Panc1 (cell line): ENCODE measurements at regions not wholly inside any gene's neighbourhood (a gene's known extent, or its start where the extent isn't known, plus 50 kb on each side); places are given as distances from the start of the nearest gene placed in this dataset.

ENCODE experiments used
- ATAC-seq: fragments of 200-7000 bp; cut with Tn5 transposase; 2 replicates; pipeline ENCODE4 v1.9.1; 2020; ENCODE audit warnings: mild to moderate bottlenecking, moderate library complexity
- BruUV-seq: library from RNA; stranded (reverse); fragments of 400-500 nt; replicated peaks from 2 replicates; lab custom pipeline; 2021; lab: Mats Ljungman, UMichigan
- CTCF ChIA-PET: fragments of 300-600 bp; sonication (Branson Sonifier 250); formaldehyde crosslinking; loops from one replicate; lab custom pipeline; 2022; ENCODE audit warnings: antibody characterized with exemption; lab: Charles Lee
- POLR2A ChIA-PET: fragments of 300-600 bp; sonication (Branson Sonifier 250); formaldehyde crosslinking; loops from one replicate; lab custom pipeline; 2022; ENCODE audit warnings: antibody characterized with exemption; lab: Charles Lee
- DNase-seq: peaks from one replicate; pipeline ENCODE4 v3.0.0-alpha.2; 2010; ENCODE audit warnings: low read depth, low spot score
- H3K27ac ChIP-seq: 2 replicates; pipeline ENCODE4 v1.5.1; 2011; ENCODE audit warnings: mild to moderate bottlenecking, low read length, inconsistent platforms
- H3K27me3 ChIP-seq: fragments of 200-500 bp; sonication (Bioruptor generic); 2 replicates; pipeline ENCODE4 v1.6.0; 2014; ENCODE audit warnings: low read length, inconsistent platforms; ENCODE audit not compliant: control insufficient read depth, insufficient read depth
- H3K36me3 ChIP-seq: fragments of 200-500 bp; sonication (Bioruptor generic); 2 replicates; pipeline ENCODE4 v1.5.1; 2014; ENCODE audit warnings: inconsistent platforms, mild to moderate bottlenecking, low read length, moderate library complexity; ENCODE audit not compliant: control insufficient read depth, insufficient read depth
- H3K4me1 ChIP-seq: 2 replicates; pipeline ENCODE4 v1.5.1; 2011; ENCODE audit warnings: inconsistent platforms, mild to moderate bottlenecking, low read length, moderate library complexity; ENCODE audit not compliant: control insufficient read depth, insufficient read depth
- H3K4me3 ChIP-seq, 2 experiments: 2 replicates each; pipeline ENCODE4 v1.5.1; 2011 to 2012; ENCODE audit warnings: low read depth in 2 of 2, low read length in 2 of 2, mild to moderate bottlenecking in 2 of 2, inconsistent platforms in 1 of 2, moderate library complexity in 1 of 2
- H3K9me3 ChIP-seq: fragments of 200-500 bp; sonication (Bioruptor generic); 2 replicates; pipeline ENCODE4 v1.5.1; 2014; ENCODE audit warnings: low read depth, mild to moderate bottlenecking, inconsistent platforms, low read length, moderate library complexity; ENCODE audit not compliant: control insufficient read depth, insufficient read depth
- CTCF ChIP-seq: fragments of 450-650 bp; IDR thresholded peaks from 2 replicates; pipeline ENCODE4 v1.5.1; 2017; ENCODE audit warnings: mild to moderate bottlenecking
- POLR2AphosphoS5 ChIP-seq: IDR thresholded peaks from 2 replicates; pipeline ENCODE4 v1.6.1; 2012; ENCODE audit warnings: mild to moderate bottlenecking, low read depth, low read length, moderate library complexity
- SIN3A ChIP-seq: IDR thresholded peaks from 2 replicates; pipeline ENCODE4 v1.6.1; 2012; ENCODE audit warnings: low read depth, mild to moderate bottlenecking, low read length, moderate library complexity, borderline replicate concordance; ENCODE audit not compliant: insufficient read depth
- TCF7L2 ChIP-seq: IDR thresholded peaks from 2 replicates; pipeline ENCODE4 v1.6.1; 2011; ENCODE audit warnings: mild to moderate bottlenecking, low read depth, low read length, inconsistent platforms
- in situ Hi-C: cut with HindIII; loops from 2 replicates; pipeline ENCODE4 v1.10.0; 2016; ENCODE audit warnings: low sequenced_read_pairs, low pct_unique_long_range_greater_than_20kb
- intact Hi-C: fragments of 100-400 bp; cut with micrococcal nuclease; formaldehyde crosslinking; loops from one replicate; pipeline ENCODE4 v1.10.0; 2022; ENCODE audit not compliant: unreplicated experiment
- TF ChIP-seq, protein P1 (sequence below), 2 experiments: IDR thresholded peaks; 2 replicates each; pipeline ENCODE4 v1.6.1; 2011 to 2012; ENCODE audit warnings: low read depth in 2 of 2, control low read depth in 1 of 2, low read length in 1 of 2, mild to moderate bottlenecking in 1 of 2, moderate library complexity in 1 of 2; ENCODE audit not compliant: insufficient read depth in 1 of 2

DNA sequence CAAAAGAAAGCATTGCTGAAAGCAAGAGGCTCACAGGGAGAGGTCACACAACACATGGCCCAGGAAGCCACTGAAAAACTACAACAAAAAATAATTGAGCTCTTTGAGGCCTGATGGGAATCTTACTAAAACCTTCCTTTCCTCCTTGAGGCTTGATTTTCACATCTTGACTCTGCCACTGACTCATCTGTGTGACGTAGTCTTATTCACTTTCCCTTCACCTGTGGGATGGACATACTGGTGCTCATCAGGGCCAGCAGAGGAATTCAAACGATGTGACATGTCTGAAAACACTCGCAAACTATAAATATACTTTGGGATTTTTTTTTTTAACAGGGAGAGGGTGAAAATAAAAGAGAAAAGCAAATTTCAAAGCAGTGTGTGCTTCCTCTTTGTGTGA, 78.3 kb upstream of the ASIC2 start:
- in situ Hi-C loops (no loop called here), intact Hi-C loops (no loop called here)
- H3K27ac ChIP-seq = no peak overlapping the region
- no peak overlapping the region for H3K4me3 ChIP-seq
- TF ChIP-seq, protein P1, sequence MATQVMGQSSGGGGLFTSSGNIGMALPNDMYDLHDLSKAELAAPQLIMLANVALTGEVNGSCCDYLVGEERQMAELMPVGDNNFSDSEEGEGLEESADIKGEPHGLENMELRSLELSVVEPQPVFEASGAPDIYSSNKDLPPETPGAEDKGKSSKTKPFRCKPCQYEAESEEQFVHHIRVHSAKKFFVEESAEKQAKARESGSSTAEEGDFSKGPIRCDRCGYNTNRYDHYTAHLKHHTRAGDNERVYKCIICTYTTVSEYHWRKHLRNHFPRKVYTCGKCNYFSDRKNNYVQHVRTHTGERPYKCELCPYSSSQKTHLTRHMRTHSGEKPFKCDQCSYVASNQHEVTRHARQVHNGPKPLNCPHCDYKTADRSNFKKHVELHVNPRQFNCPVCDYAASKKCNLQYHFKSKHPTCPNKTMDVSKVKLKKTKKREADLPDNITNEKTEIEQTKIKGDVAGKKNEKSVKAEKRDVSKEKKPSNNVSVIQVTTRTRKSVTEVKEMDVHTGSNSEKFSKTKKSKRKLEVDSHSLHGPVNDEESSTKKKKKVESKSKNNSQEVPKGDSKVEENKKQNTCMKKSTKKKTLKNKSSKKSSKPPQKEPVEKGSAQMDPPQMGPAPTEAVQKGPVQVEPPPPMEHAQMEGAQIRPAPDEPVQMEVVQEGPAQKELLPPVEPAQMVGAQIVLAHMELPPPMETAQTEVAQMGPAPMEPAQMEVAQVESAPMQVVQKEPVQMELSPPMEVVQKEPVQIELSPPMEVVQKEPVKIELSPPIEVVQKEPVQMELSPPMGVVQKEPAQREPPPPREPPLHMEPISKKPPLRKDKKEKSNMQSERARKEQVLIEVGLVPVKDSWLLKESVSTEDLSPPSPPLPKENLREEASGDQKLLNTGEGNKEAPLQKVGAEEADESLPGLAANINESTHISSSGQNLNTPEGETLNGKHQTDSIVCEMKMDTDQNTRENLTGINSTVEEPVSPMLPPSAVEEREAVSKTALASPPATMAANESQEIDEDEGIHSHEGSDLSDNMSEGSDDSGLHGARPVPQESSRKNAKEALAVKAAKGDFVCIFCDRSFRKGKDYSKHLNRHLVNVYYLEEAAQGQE (IDR thresholded peaks at IDR 0.05; ENCODE audit: insufficient read depth in 1 of 2, low read depth in 2 of 2, low read length in 1 of 2) = no peak
- ChIA-PET POLR2A (interaction anchor here (0.7 kb wide), 1 partner anchor 62 kb away, joined by 4 read pairs; no protein-coding TSS in a partner anchor), CTCF (interaction anchor here (0.6 to 0.7 kb wide), 2 partner anchors 26 to 681 kb away, joined by 3 to 5 read pairs; no protein-coding TSS in a partner anchor)
- no peaks in the 10 kb centered on the region for H3K27me3 ChIP-seq
- no peaks in the 10 kb centered on the region for H3K9me3 ChIP-seq
- no peaks in the 10 kb centered on the region for H3K36me3 ChIP-seq
- ATAC-seq (no peak), DNase-seq (no peak)
- no TSS peak for BruUV-seq
- H3K4me1 ChIP-seq = no peaks in the 10 kb centered on the region

- H3K4me1 ChIP-seq = no peaks in the 10 kb centered on the region
- H3K9me3 ChIP-seq = no peaks in the 10 kb centered on the region
- no peaks in the 10 kb centered on the region for H3K36me3 ChIP-seq
- ATAC-seq (no peak), DNase-seq (no peak)
- TF ChIP-seq, protein P1 (IDR thresholded peaks at IDR 0.05; ENCODE audit: insufficient read depth in 1 of 2, low read depth in 2 of 2, low read length in 1 of 2) = no peak
- TF ChIP-seq CTCF (no peak), POLR2AphosphoS5 (no peak), SIN3A (no peak), TCF7L2 (no peak)
- H3K27me3 ChIP-seq = no peaks in the 10 kb centered on the region
- in situ Hi-C loops (no loop called here), intact Hi-C loops (no loop called here)
- H3K27ac ChIP-seq = no peak overlapping the region
- BruUV-seq = no TSS peak
- CTCF ChIA-PET = no interaction called here
- no peak overlapping the region for H3K4me3 ChIP-seq
- POLR2A ChIA-PET = no interaction called here
These were observed 80.2 kb upstream of the ASIC2 start for GRCh38 chr17:33373273-33373672.
